Thyroid gland (tissue), 4 donors: ENCODE measurements at regions not wholly inside any gene's neighbourhood (a gene's known extent, or its start where the extent isn't known, plus 50 kb on each side); places are given as distances from the start of the nearest gene placed in this dataset.

Experiments
- CTCF ChIP-seq, 6 experiments: fragments of 200-600 bp in 3 of 6; fragments of 450-650 bp in 3 of 6; sonication (generic) in 3 of 6; IDR thresholded peaks; one replicate each; pipeline ENCODE4 v1.5.1; 2016 to 2019; ENCODE audit warnings: antibody characterized with exemption in 6 of 6, mild to moderate bottlenecking in 2 of 6, inconsistent platforms in 1 of 6, moderate library complexity in 1 of 6
- POLR2A ChIP-seq, 2 donors: fragments of 450-650 bp; IDR thresholded peaks; one replicate each; pipeline ENCODE4 v1.6.1; 2017; ENCODE audit warnings: antibody characterized with exemption in 2 of 2, mild to moderate bottlenecking in 2 of 2, moderate library complexity in 1 of 2

- TF ChIP-seq CTCF (IDR thresholded peaks at IDR 0.05) (no peak), POLR2A (IDR thresholded peaks at IDR 0.05) (no peak)
Observed at GRCh38 chr11:101334581-101334980, 205.0 kb upstream of the PGR start.
